ENCODE measurements at regions not wholly inside any gene's neighbourhood (a gene's known extent, or its start where the extent isn't known, plus 50 kb on each side); places are given as distances from the start of the nearest gene placed in this dataset.

GRCh38 chr14:27075503-27075902 is 477.7 kb upstream of the NOVA1 start:
- Histone ChIP-seq H3K4me1 (ENCODE audit: low read depth) (no peaks in the 10 kb centered on the region), H3K36me3 (ENCODE audit: low read depth) (no peaks in the 10 kb centered on the region), H3K9me3 (no peaks in the 10 kb centered on the region), H3K4me3 (no peak overlapping the region)
- ATAC-seq (no peak), DNase-seq (no peak)
- intact Hi-C loops (cut with DNase I, micrococcal nuclease), result no loop called here
- no peak for TF ChIP-seq CTCF (IDR thresholded peaks at IDR 0.05)

GRCh38 chr14:27077214-27077613 is 479.4 kb upstream of the NOVA1 start:
- Histone ChIP-seq H3K36me3 (ENCODE audit: low read depth) (no peaks in the 10 kb centered on the region), H3K4me3 (no peak overlapping the region), H3K9me3 (no peaks in the 10 kb centered on the region), H3K4me1 (ENCODE audit: low read depth) (no peaks in the 10 kb centered on the region)
- intact Hi-C loops (cut with DNase I, micrococcal nuclease), result no loop called here
- DNase-seq (no peak), ATAC-seq (no peak)
- TF ChIP-seq CTCF (IDR thresholded peaks at IDR 0.05), result no peak

DNA sequence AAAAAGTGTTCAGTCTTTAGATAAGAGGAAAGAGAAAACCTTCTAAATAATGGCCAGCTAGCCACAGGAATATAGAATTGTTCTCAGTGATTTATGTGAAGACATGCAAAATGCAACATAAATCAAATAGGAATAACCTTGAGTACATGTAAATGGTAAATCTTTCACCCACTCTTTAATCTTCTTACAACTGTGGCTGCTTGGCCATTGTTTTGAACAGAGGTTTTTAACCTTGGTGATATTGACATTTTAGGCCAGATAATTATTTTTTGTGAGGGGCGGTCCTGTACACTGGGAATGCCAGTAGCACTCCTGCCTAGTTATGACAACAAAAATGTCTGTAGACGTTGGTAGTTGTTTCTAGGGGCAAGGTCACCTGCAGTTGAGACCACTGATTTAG is 479.9 kb upstream of the NOVA1 start:
- no peak for ATAC-seq
- no peak overlapping the region for H3K4me3 ChIP-seq
- no peaks in the 10 kb centered on the region for H3K9me3 ChIP-seq
- no peaks in the 10 kb centered on the region for H3K4me1 ChIP-seq (ENCODE audit: low read depth)
- DNase-seq, result no peak
- no peak for TF ChIP-seq CTCF (IDR thresholded peaks at IDR 0.05)
- intact Hi-C loops (cut with DNase I, micrococcal nuclease), result no loop called here
- no peaks in the 10 kb centered on the region for H3K36me3 ChIP-seq (ENCODE audit: low read depth)

GRCh38 chr14:27078191-27078590 is 480.4 kb upstream of the NOVA1 start:
- no peaks in the 10 kb centered on the region for H3K4me1 ChIP-seq (ENCODE audit: low read depth)
- ATAC-seq (no peak), DNase-seq (no peak)
- no peak overlapping the region for H3K4me3 ChIP-seq
- H3K36me3 ChIP-seq (ENCODE audit: low read depth), result no peaks in the 10 kb centered on the region
- no peak for TF ChIP-seq CTCF (IDR thresholded peaks at IDR 0.05)
- no peaks in the 10 kb centered on the region for H3K9me3 ChIP-seq
- intact Hi-C loops (cut with DNase I, micrococcal nuclease), result no loop called here

GRCh38 chr14:27079716-27080115 is 481.9 kb upstream of the NOVA1 start:
- Histone ChIP-seq H3K36me3 (ENCODE audit: low read depth) (no peaks in the 10 kb centered on the region), H3K4me1 (ENCODE audit: low read depth) (no peaks in the 10 kb centered on the region), H3K9me3 (no peaks in the 10 kb centered on the region), H3K4me3 (no peak overlapping the region)
- intact Hi-C loops (cut with DNase I, micrococcal nuclease), result no loop called here
- ATAC-seq (no peak), DNase-seq (no peak)
- TF ChIP-seq CTCF (IDR thresholded peaks at IDR 0.05), result no peak

- Histone ChIP-seq H3K4me1 (ENCODE audit: low read depth) (no peaks in the 10 kb centered on the region), H3K9me3 (no peaks in the 10 kb centered on the region), H3K36me3 (ENCODE audit: low read depth) (no peaks in the 10 kb centered on the region), H3K4me3 (no peak overlapping the region)
- ATAC-seq (no peak), DNase-seq (no peak)
- no peak for TF ChIP-seq CTCF (IDR thresholded peaks at IDR 0.05)
- intact Hi-C loops (cut with DNase I, micrococcal nuclease), result no loop called here
Measured at GRCh38 chr14:27085500-27085899, 487.7 kb upstream of the NOVA1 start.
